Endothelial cell of umbilical vein (primary cell): ENCODE measurements at regions not wholly inside any gene's neighbourhood (a gene's known extent, or its start where the extent isn't known, plus 50 kb on each side); places are given as distances from the start of the nearest gene placed in this dataset.

Source experiments
- BruUV-seq: library from RNA; stranded (reverse); fragments of 400-500 nt; replicated peaks from 2 replicates; lab custom pipeline; 2021; lab: Mats Ljungman, UMichigan
- CTCF ChIA-PET: fragments of 300-600, 350-600 bp; sonication (Branson Sonifier 250); formaldehyde crosslinking; loops from one replicate; lab custom pipeline; 2021; ENCODE audit warnings: antibody characterized with exemption, inconsistent platforms; lab: Charles Lee
- POLR2A ChIA-PET: fragments of 300-600, 350-600 bp; sonication (Branson Sonifier 250); formaldehyde crosslinking; loops from one replicate; lab custom pipeline; 2021; ENCODE audit warnings: antibody characterized with exemption, inconsistent platforms; lab: Charles Lee
- DNase-seq: peaks from one replicate; pipeline ENCODE4 v3.0.0-alpha.2; 2011; ENCODE audit warnings: low read depth, low spot score
- FAIRE-seq: peaks from 2 replicates; lab custom pipeline; 2011; peaks lifted over from hg19 to GRCh38; lab: Jason Lieb, UNC
- H2AFZ ChIP-seq: 2 replicates; pipeline ENCODE4 v1.6.0; 2012; ENCODE audit warnings: low read depth, low read length, control low read depth, inconsistent platforms
- H3K27ac ChIP-seq: 2 replicates; pipeline ENCODE4 v1.5.1; 2011; ENCODE audit warnings: low read depth, mild to moderate bottlenecking, control low read depth, low read length, moderate library complexity; ENCODE audit not compliant: insufficient read depth
- H3K27me3 ChIP-seq, 2 experiments: 2 replicates each; pipeline versions ENCODE4 v1.6.0 to v1.6.1; 2011; ENCODE audit warnings: low read length in 2 of 2, mixed read lengths in 1 of 2; ENCODE audit not compliant: control insufficient read depth in 2 of 2, insufficient read depth in 2 of 2
- H3K36me3 ChIP-seq, 2 experiments: 2 replicates in 1 of 2; 3 replicates in 1 of 2; pipeline ENCODE4 v1.5.1; 2011; ENCODE audit warnings: low read length in 2 of 2, mild to moderate bottlenecking in 1 of 2, moderate library complexity in 1 of 2; ENCODE audit not compliant: control insufficient read depth in 2 of 2, insufficient read depth in 2 of 2; ENCODE audit errors: extremely low read depth in 1 of 2
- H3K4me1 ChIP-seq: 3 replicates; pipeline ENCODE4 v1.5.1; 2011; ENCODE audit warnings: mild to moderate bottlenecking, low read length; ENCODE audit not compliant: control insufficient read depth, insufficient read depth; ENCODE audit errors: extremely low read depth
- H3K4me2 ChIP-seq: 2 replicates; pipeline ENCODE4 v1.6.1; 2011; ENCODE audit warnings: low read length, control low read depth, mixed read lengths; ENCODE audit not compliant: insufficient read depth
- H3K4me3 ChIP-seq, 3 experiments: fragments of 200-600 bp in 1 of 3; sonication (generic), shearing (Covaris generic) in 1 of 3; replicated peaks in 1 of 3; 2 replicates each; pipeline ENCODE4 v1.5.1; 2011 to 2016; ENCODE audit warnings: control low read depth in 3 of 3, low read length in 3 of 3, mild to moderate bottlenecking in 2 of 3, inconsistent platforms in 1 of 3, low read depth in 1 of 3, moderate library complexity in 1 of 3; ENCODE audit not compliant: insufficient read depth in 1 of 3
- H3K79me2 ChIP-seq: 2 replicates; pipeline ENCODE4 v1.6.0; 2012; ENCODE audit warnings: low read length, inconsistent platforms; ENCODE audit not compliant: control insufficient read depth, insufficient read depth
- H3K9ac ChIP-seq: replicated peaks from 2 replicates; pipeline ENCODE3; 2011; ENCODE audit warnings: low read length, control low read depth; ENCODE audit not compliant: insufficient read depth; ENCODE audit errors: extremely low read depth
- H3K9me1 ChIP-seq: replicated peaks from 3 replicates; pipeline ENCODE4 v1.6.0; 2011; ENCODE audit warnings: mild to moderate bottlenecking, low read length; ENCODE audit not compliant: control insufficient read depth, insufficient read depth; ENCODE audit errors: extremely low read depth
- H3K9me3 ChIP-seq: replicated peaks from 2 replicates; pipeline ENCODE4 v1.5.1; 2012; ENCODE audit warnings: low read length, inconsistent platforms; ENCODE audit not compliant: control insufficient read depth, insufficient read depth
- H4K20me1 ChIP-seq: replicated peaks from 2 replicates; pipeline ENCODE3; 2011; ENCODE audit warnings: mild to moderate bottlenecking, low read length; ENCODE audit not compliant: control insufficient read depth, insufficient read depth; ENCODE audit errors: extremely low read depth
- CTCF ChIP-seq, 2 donors: IDR thresholded peaks; 1 replicate in 1 of 2; 2 replicates in 1 of 2; pipeline ENCODE4 v1.5.1; 2011; ENCODE audit warnings: low read length in 2 of 2, mild to moderate bottlenecking in 2 of 2, moderate library complexity in 2 of 2, control low read depth in 1 of 2, inconsistent platforms in 1 of 2, low read depth in 1 of 2; ENCODE audit not compliant: insufficient read depth in 1 of 2; ENCODE audit errors: extremely low read depth in 1 of 2
- EZH2 ChIP-seq: IDR thresholded peaks from 2 replicates; pipeline ENCODE4 v1.6.1; 2012; ENCODE audit warnings: borderline replicate concordance, low read depth, mild to moderate bottlenecking, moderate library complexity, low read length, inconsistent platforms; ENCODE audit not compliant: severe bottlenecking
- FOS ChIP-seq: IDR thresholded peaks from 2 replicates; pipeline ENCODE4 v1.6.1; 2011; ENCODE audit warnings: mild to moderate bottlenecking, low read length, moderate library complexity, borderline replicate concordance; ENCODE audit not compliant: insufficient read depth
- GATA2 ChIP-seq: IDR thresholded peaks from 2 replicates; pipeline ENCODE4 v1.7.0; 2011; ENCODE audit warnings: low read depth, mild to moderate bottlenecking, moderate library complexity, mixed read lengths, low read length; ENCODE audit not compliant: insufficient read length, insufficient read depth
- JUN ChIP-seq: IDR thresholded peaks from 2 replicates; pipeline ENCODE4 v1.6.1; 2011; ENCODE audit warnings: borderline replicate concordance, low read depth; ENCODE audit not compliant: insufficient read length, insufficient read depth
- MAX ChIP-seq: IDR thresholded peaks from 2 replicates; pipeline ENCODE4 v1.6.1; 2011; ENCODE audit not compliant: insufficient read depth, insufficient read length
- MYC ChIP-seq: IDR thresholded peaks from one replicate; pipeline ENCODE4 v1.6.1; 2011; ENCODE audit warnings: mild to moderate bottlenecking, low read depth, low read length
- POLR2A ChIP-seq: IDR thresholded peaks from 2 replicates; pipeline ENCODE4 v1.6.1; 2012; ENCODE audit warnings: low read depth, mild to moderate bottlenecking, control low read depth, low read length
- POLR2AphosphoS5 ChIP-seq: IDR thresholded peaks from 2 replicates; pipeline ENCODE4 v1.6.1; 2012; ENCODE audit warnings: low read depth, mild to moderate bottlenecking, control low read depth, low read length, moderate library complexity; ENCODE audit not compliant: insufficient read depth
- dilution Hi-C: fragments of 300-500 bp; cut with MboI; formaldehyde crosslinking; loops from one replicate; pipeline ENCODE4 v1.15.0; 2019; ENCODE audit warnings: low sequenced_read_pairs; ENCODE audit not compliant: extremely low pct_ligation_motif_present
- intact Hi-C: fragments of 100-400 bp; cut with micrococcal nuclease; formaldehyde crosslinking; loops from one replicate; pipeline ENCODE4 v1.10.0; 2022

- CTCF ChIA-PET = no interaction called here
- H3K9me3 ChIP-seq = no peaks in the 10 kb centered on the region
- no peak overlapping the region for H3K27ac ChIP-seq
- no peaks in the 10 kb centered on the region for H4K20me1 ChIP-seq
- no TSS peak for BruUV-seq
- H3K4me1 ChIP-seq = no peaks in the 10 kb centered on the region
- dilution Hi-C loops = no loop called here
- POLR2A ChIA-PET = no interaction called here
- H3K9ac ChIP-seq = no peak overlapping the region
- TF ChIP-seq MYC (no peak), GATA2 (no peak), JUN (no peak), FOS (no peak), POLR2A (no peak), CTCF (IDR thresholded peaks at IDR 0.05; ENCODE audit: extremely low read depth in 1 of 2, insufficient read depth in 1 of 2, low read depth in 1 of 2, low read length in 2 of 2) (no peak), MAX (no peak), POLR2AphosphoS5 (no peak), EZH2 (no peak)
- no peaks in the 10 kb centered on the region for H3K27me3 ChIP-seq
- FAIRE-seq (no peak), DNase-seq (no peak)
- no peaks in the 10 kb centered on the region for H3K79me2 ChIP-seq
- no peak overlapping the region for H3K4me3 ChIP-seq
- no peak overlapping the region for H3K4me2 ChIP-seq
- no peak overlapping the region for H2AFZ ChIP-seq
- no peaks in the 10 kb centered on the region for H3K9me1 ChIP-seq
- intact Hi-C loops = no loop called here
- no peaks in the 10 kb centered on the region for H3K36me3 ChIP-seq
These were observed 778.0 kb downstream of the BRD1 start for GRCh38 chr22:49049691-49050090.
